ENCODE measurements at regions not wholly inside any gene's neighbourhood (a gene's known extent, or its start where the extent isn't known, plus 50 kb on each side); places are given as distances from the start of the nearest gene placed in this dataset.

GRCh38 chr5:125153231-125153630 is 406.8 kb upstream of the ZNF608 start:
- Mint-ChIP-seq H3K4me1 (ENCODE audit: low read depth, unreplicated experiment) (peaks cover 6% of the 10 kb centered on the region), H3K27ac (ENCODE audit: unreplicated experiment) (no peak overlapping the region), H3K27me3 (ENCODE audit: insufficient read depth, unreplicated experiment) (no peaks in the 10 kb centered on the region), H3K4me3 (ENCODE audit: unreplicated experiment) (no peak overlapping the region), H3K9me3 (ENCODE audit: unreplicated experiment) (peaks cover 10% of the 10 kb centered on the region), H3K36me3 (ENCODE audit: insufficient read depth, unreplicated experiment) (no peaks in the 10 kb centered on the region)
- CTCF ChIA-PET, result no interaction called here
- H3K27me3 ChIP-seq (replicated peaks; ENCODE audit: control insufficient read depth, insufficient read depth, low read length), result no peaks in the 10 kb centered on the region
- POLR2A ChIA-PET, result no interaction called here
- H3K4me3 ChIP-seq (ENCODE audit: low read depth, low read length), result no peak overlapping the region
- H3K36me3 ChIP-seq (ENCODE audit: control insufficient read depth, insufficient read depth, low read length), result no peaks in the 10 kb centered on the region
- no peak for TF ChIP-seq CTCF (IDR thresholded peaks at IDR 0.05; ENCODE audit: insufficient read depth in 1 of 2, low read depth in 1 of 2, low read length in 1 of 2, severe bottlenecking in 1 of 2, unreplicated experiment in 1 of 2)
- intact Hi-C loops (cut with micrococcal nuclease; ENCODE audit: unreplicated experiment), result no loop called here
- H3K4me1 ChIP-seq, result no peaks in the 10 kb centered on the region
- no peaks in the 10 kb centered on the region for H3K9me3 ChIP-seq
- no peak for DNase-seq
- BruUV-seq (replicated peaks), result no TSS peak

- Histone ChIP-seq H3K9me3 (no peaks in the 10 kb centered on the region), H3K36me3 (ENCODE audit: control insufficient read depth, insufficient read depth, low read length) (no peaks in the 10 kb centered on the region), H3K4me3 (ENCODE audit: low read depth, low read length) (no peak overlapping the region), H3K27me3 (replicated peaks; ENCODE audit: control insufficient read depth, insufficient read depth, low read length) (no peaks in the 10 kb centered on the region), H3K4me1 (no peaks in the 10 kb centered on the region)
- Mint-ChIP-seq H3K27ac (ENCODE audit: unreplicated experiment) (no peak overlapping the region), H3K27me3 (ENCODE audit: insufficient read depth, unreplicated experiment) (no peaks in the 10 kb centered on the region), H3K4me1 (ENCODE audit: low read depth, unreplicated experiment) (peaks cover 6% of the 10 kb centered on the region), H3K4me3 (ENCODE audit: unreplicated experiment) (no peak overlapping the region), H3K9me3 (ENCODE audit: unreplicated experiment) (peaks cover 10% of the 10 kb centered on the region), H3K36me3 (ENCODE audit: insufficient read depth, unreplicated experiment) (no peaks in the 10 kb centered on the region)
- intact Hi-C loops (cut with micrococcal nuclease; ENCODE audit: unreplicated experiment), result no loop called here
- ChIA-PET POLR2A (no interaction called here), CTCF (no interaction called here)
- no peak for TF ChIP-seq CTCF (IDR thresholded peaks at IDR 0.05; ENCODE audit: insufficient read depth in 1 of 2, low read depth in 1 of 2, low read length in 1 of 2, severe bottlenecking in 1 of 2, unreplicated experiment in 1 of 2)
- DNase-seq, result no peak
- no TSS peak for BruUV-seq (replicated peaks)
Measured at GRCh38 chr5:125154301-125155110, 408.1 kb upstream of the ZNF608 start.

GRCh38 chr5:125160787-125161502 is 414.5 kb upstream of the ZNF608 start:
- BruUV-seq (replicated peaks), result no TSS peak
- DNase-seq, result no peak
- peaks cover 5% of the 10 kb centered on the region for H3K4me1 Mint-ChIP-seq (ENCODE audit: low read depth, unreplicated experiment)
- no peaks in the 10 kb centered on the region for H3K27me3 Mint-ChIP-seq (ENCODE audit: insufficient read depth, unreplicated experiment)
- no peak overlapping the region for H3K27ac Mint-ChIP-seq (ENCODE audit: unreplicated experiment)
- TF ChIP-seq CTCF (IDR thresholded peaks at IDR 0.05; ENCODE audit: insufficient read depth in 1 of 2, low read depth in 1 of 2, low read length in 1 of 2, severe bottlenecking in 1 of 2, unreplicated experiment in 1 of 2), result no peak
- peaks cover 44% of the 10 kb centered on the region for H3K9me3 Mint-ChIP-seq (ENCODE audit: unreplicated experiment)
- no peaks in the 10 kb centered on the region for H3K27me3 ChIP-seq (replicated peaks; ENCODE audit: control insufficient read depth, insufficient read depth, low read length)
- H3K4me3 ChIP-seq (ENCODE audit: low read depth, low read length), result no peak overlapping the region
- ChIA-PET CTCF (no interaction called here), POLR2A (no interaction called here)
- H3K9me3 ChIP-seq, result no peaks in the 10 kb centered on the region
- H3K36me3 ChIP-seq (ENCODE audit: control insufficient read depth, insufficient read depth, low read length), result no peaks in the 10 kb centered on the region
- no peaks in the 10 kb centered on the region for H3K36me3 Mint-ChIP-seq (ENCODE audit: insufficient read depth, unreplicated experiment)
- H3K4me3 Mint-ChIP-seq (ENCODE audit: unreplicated experiment), result no peak overlapping the region
- intact Hi-C loops (cut with micrococcal nuclease; ENCODE audit: unreplicated experiment), result no loop called here
- no peaks in the 10 kb centered on the region for H3K4me1 ChIP-seq
